ENCODE measurements at regions not wholly inside any gene's neighbourhood (a gene's known extent, or its start where the extent isn't known, plus 50 kb on each side); places are given as distances from the start of the nearest gene placed in this dataset.

DNA sequence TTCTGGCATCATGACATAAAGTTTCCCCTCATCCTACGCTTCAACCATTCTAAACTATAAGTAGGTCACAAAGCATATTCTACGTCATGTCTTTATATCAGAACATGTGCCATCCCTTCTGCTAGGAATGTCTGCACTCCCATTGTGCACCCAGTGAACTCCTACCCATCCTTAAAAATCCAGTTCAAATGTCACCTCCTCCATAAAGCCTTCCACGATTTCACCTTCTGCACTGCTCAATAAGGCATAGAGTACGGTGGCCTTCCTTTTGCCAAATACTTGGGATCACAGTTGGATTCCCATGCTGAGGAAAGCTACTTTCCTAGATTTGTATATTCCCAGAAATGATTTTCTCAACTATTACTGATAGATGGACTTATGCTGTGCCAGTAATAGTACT, 186.3 kb upstream of the ZKSCAN2 start:
- no peaks in the 10 kb centered on the region for H3K9me3 ChIP-seq (ENCODE audit: insufficient read depth, low read length)
- H3K4me1 ChIP-seq (ENCODE audit: low read length): no peaks in the 10 kb centered on the region
- H3K79me2 ChIP-seq (ENCODE audit: low read length): no peaks in the 10 kb centered on the region
- 0 out of 2 replicates have a peak, but pooled peaks cover 10% of the 10 kb centered on the region for H3K27me3 ChIP-seq (ENCODE audit: low read depth, low read length)
- H3K9ac ChIP-seq (ENCODE audit: low read length): no peak overlapping the region
- H3K4me3 ChIP-seq (ENCODE audit: low read length): no peak overlapping the region
- no peaks in the 10 kb centered on the region for H4K20me1 ChIP-seq (ENCODE audit: insufficient read depth, low read length)
- no peak overlapping the region for H2AFZ ChIP-seq (ENCODE audit: low read depth, low read length)
- TF ChIP-seq, protein P1, sequence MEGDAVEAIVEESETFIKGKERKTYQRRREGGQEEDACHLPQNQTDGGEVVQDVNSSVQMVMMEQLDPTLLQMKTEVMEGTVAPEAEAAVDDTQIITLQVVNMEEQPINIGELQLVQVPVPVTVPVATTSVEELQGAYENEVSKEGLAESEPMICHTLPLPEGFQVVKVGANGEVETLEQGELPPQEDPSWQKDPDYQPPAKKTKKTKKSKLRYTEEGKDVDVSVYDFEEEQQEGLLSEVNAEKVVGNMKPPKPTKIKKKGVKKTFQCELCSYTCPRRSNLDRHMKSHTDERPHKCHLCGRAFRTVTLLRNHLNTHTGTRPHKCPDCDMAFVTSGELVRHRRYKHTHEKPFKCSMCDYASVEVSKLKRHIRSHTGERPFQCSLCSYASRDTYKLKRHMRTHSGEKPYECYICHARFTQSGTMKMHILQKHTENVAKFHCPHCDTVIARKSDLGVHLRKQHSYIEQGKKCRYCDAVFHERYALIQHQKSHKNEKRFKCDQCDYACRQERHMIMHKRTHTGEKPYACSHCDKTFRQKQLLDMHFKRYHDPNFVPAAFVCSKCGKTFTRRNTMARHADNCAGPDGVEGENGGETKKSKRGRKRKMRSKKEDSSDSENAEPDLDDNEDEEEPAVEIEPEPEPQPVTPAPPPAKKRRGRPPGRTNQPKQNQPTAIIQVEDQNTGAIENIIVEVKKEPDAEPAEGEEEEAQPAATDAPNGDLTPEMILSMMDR (IDR thresholded peaks at IDR 0.05; ENCODE audit: low read depth, low read length): no peak
- TF ChIP-seq EZH2phosphoT487 (IDR thresholded peaks at IDR 0.05; ENCODE audit: low read depth): no peak
- H3K27ac ChIP-seq (ENCODE audit: low read length): no peak overlapping the region
- H3K4me2 ChIP-seq (ENCODE audit: low read length): no peak overlapping the region
- H3K36me3 ChIP-seq (replicated peaks; ENCODE audit: low read depth, low read length): no peaks in the 10 kb centered on the region

DNA sequence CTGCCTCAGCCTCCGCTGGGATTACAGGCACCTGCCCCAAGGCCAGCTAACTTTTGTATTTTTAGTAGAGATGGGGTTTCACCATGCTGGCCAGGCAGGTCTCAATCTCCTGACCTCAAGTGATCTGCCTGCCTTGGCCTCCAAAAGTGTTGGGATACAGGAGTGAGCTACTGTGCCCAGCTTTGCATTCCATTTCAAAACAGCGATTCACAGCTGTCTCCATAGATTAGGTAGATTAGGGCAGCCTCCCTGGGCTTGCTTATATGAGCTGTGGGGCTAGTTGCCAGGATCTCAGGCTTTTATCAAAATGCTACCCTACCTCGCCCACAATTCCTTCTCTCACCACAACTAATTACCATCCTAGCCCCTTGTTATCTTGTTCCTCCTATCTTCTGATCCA, 176.4 kb upstream of the ZKSCAN2 start:
- no peak overlapping the region for H3K4me2 ChIP-seq (ENCODE audit: low read length)
- H3K79me2 ChIP-seq (ENCODE audit: low read length): no peaks in the 10 kb centered on the region
- no peaks in the 10 kb centered on the region for H3K9me3 ChIP-seq (ENCODE audit: insufficient read depth, low read length)
- no peak overlapping the region for H2AFZ ChIP-seq (ENCODE audit: low read depth, low read length)
- no peak overlapping the region for H3K4me3 ChIP-seq (ENCODE audit: low read length)
- no peaks in the 10 kb centered on the region for H4K20me1 ChIP-seq (ENCODE audit: insufficient read depth, low read length)
- no peaks in the 10 kb centered on the region for H3K4me1 ChIP-seq (ENCODE audit: low read length)
- H3K36me3 ChIP-seq (replicated peaks; ENCODE audit: low read depth, low read length): no peaks in the 10 kb centered on the region
- TF ChIP-seq, protein P1 (IDR thresholded peaks at IDR 0.05; ENCODE audit: low read depth, low read length): no peak
- TF ChIP-seq EZH2phosphoT487 (IDR thresholded peaks at IDR 0.05; ENCODE audit: low read depth): no peak
- no peak overlapping the region for H3K9ac ChIP-seq (ENCODE audit: low read length)
- no peak overlapping the region for H3K27ac ChIP-seq (ENCODE audit: low read length)
- peaks cover 3% of the 10 kb centered on the region; the same call in 1 of the 2 replicates for H3K27me3 ChIP-seq (ENCODE audit: low read depth, low read length)

DNA sequence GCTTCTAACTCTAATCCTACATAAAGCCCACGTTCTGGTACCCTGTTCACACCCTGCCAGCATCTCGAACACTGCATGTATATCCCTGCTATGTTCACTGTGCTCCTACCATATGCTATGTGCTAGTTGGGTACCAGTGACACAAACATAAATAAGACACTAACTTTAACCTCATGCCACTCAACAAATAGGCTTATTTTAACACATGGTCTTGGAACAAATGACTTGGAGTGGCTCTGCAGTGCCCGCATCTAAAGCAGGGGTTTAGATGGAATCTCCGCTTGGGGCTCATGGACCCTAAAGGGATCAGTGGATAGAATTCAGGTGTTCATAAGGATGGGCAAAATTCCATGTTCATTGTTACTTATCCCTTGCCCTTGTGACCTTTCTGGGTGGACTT, 175.7 kb upstream of the ZKSCAN2 start:
- Histone ChIP-seq H3K9ac (ENCODE audit: low read length) (no peak overlapping the region), H3K9me3 (ENCODE audit: insufficient read depth, low read length) (no peaks in the 10 kb centered on the region), H4K20me1 (ENCODE audit: insufficient read depth, low read length) (no peaks in the 10 kb centered on the region), H2AFZ (ENCODE audit: low read depth, low read length) (no peak overlapping the region), H3K4me2 (ENCODE audit: low read length) (no peak overlapping the region), H3K79me2 (ENCODE audit: low read length) (no peaks in the 10 kb centered on the region), H3K27me3 (ENCODE audit: low read depth, low read length) (peaks cover 3% of the 10 kb centered on the region; the same call in 1 of the 2 replicates), H3K4me3 (ENCODE audit: low read length) (no peak overlapping the region), H3K36me3 (replicated peaks; ENCODE audit: low read depth, low read length) (no peaks in the 10 kb centered on the region), H3K4me1 (ENCODE audit: low read length) (no peaks in the 10 kb centered on the region), H3K27ac (ENCODE audit: low read length) (no peak overlapping the region)
- no peak for TF ChIP-seq EZH2phosphoT487 (IDR thresholded peaks at IDR 0.05; ENCODE audit: low read depth)
- TF ChIP-seq, protein P1 (IDR thresholded peaks at IDR 0.05; ENCODE audit: low read depth, low read length): no peak

DNA sequence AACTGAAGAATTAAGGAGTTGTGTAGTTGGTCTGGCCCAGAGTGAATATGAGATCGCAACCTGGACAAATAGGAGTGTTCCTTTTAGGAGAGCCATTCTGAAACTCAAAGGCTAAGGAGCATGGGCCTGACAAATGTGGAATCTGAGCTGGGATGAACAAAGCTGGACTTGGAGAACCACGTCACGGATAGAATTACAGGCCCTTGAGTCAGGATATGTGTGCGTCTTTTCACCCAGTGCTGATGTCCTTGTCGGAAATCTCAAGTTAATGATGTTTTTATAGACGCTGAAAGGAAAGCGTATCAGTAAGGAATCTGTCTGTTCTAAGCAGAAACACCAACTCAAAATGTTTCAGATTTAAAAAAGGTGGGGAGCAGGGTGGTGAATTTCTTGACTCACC, 173.8 kb upstream of the ZKSCAN2 start:
- Histone ChIP-seq H3K4me3 (ENCODE audit: low read length) (no peak overlapping the region), H3K36me3 (replicated peaks; ENCODE audit: low read depth, low read length) (no peaks in the 10 kb centered on the region), H3K79me2 (ENCODE audit: low read length) (no peaks in the 10 kb centered on the region), H3K9ac (ENCODE audit: low read length) (no peak overlapping the region), H4K20me1 (ENCODE audit: insufficient read depth, low read length) (no peaks in the 10 kb centered on the region), H2AFZ (ENCODE audit: low read depth, low read length) (no peak overlapping the region), H3K9me3 (ENCODE audit: insufficient read depth, low read length) (no peaks in the 10 kb centered on the region), H3K4me1 (ENCODE audit: low read length) (no peaks in the 10 kb centered on the region), H3K27ac (ENCODE audit: low read length) (no peak overlapping the region), H3K4me2 (ENCODE audit: low read length) (no peak overlapping the region), H3K27me3 (ENCODE audit: low read depth, low read length) (no peaks in the 10 kb centered on the region)
- no peak for TF ChIP-seq EZH2phosphoT487 (IDR thresholded peaks at IDR 0.05; ENCODE audit: low read depth)
- TF ChIP-seq, protein P1 (IDR thresholded peaks at IDR 0.05; ENCODE audit: low read depth, low read length): no peak
